IMR-90 (cell line): ENCODE measurements at regions not wholly inside any gene's neighbourhood (a gene's known extent, or its start where the extent isn't known, plus 50 kb on each side); places are given as distances from the start of the nearest gene placed in this dataset.

Source experiments
- ATAC-seq: fragments of 200-7000 bp; cut with Tn5 transposase; 2 replicates; pipeline ENCODE4 v1.9.1; 2020; ENCODE audit warnings: low read depth, mild to moderate bottlenecking, moderate library complexity
- BruUV-seq: library from RNA; stranded (reverse); fragments of 400-500 nt; replicated peaks from 2 replicates; lab custom pipeline; 2021; lab: Mats Ljungman, UMichigan
- CTCF ChIA-PET: fragments of 300-600 bp; formaldehyde crosslinking; extraction: SDS; loops from one replicate; lab custom pipeline; 2021; ENCODE audit warnings: antibody characterized with exemption; lab: Yijun Ruan, JAX
- POLR2A ChIA-PET: fragments of 300-600 bp; sonication (Branson Sonifier 250); formaldehyde crosslinking; loops from one replicate; lab custom pipeline; 2022; ENCODE audit warnings: antibody characterized with exemption; ENCODE audit not compliant: unreplicated experiment; lab: Charles Lee
- DNase-seq: peaks from one replicate; pipeline ENCODE4 v3.0.0; 2013
- H2AFZ ChIP-seq: replicated peaks from 2 replicates; pipeline ENCODE3; 2013; ENCODE audit warnings: low read length, mild to moderate bottlenecking; ENCODE audit not compliant: poor library complexity
- H2AK5ac ChIP-seq: 2 replicates; pipeline ENCODE4 v1.6.1; 2013; ENCODE audit warnings: low read depth, low read length, inconsistent platforms
- H2AK9ac ChIP-seq: replicated peaks from 2 replicates; pipeline ENCODE3; 2013; ENCODE audit warnings: mild to moderate bottlenecking, low read depth, low read length, moderate library complexity; ENCODE audit not compliant: poor library complexity
- H2BK120ac ChIP-seq: 2 replicates; pipeline ENCODE4 v1.6.1; 2013; ENCODE audit warnings: low read depth, low read length, inconsistent platforms
- H2BK15ac ChIP-seq: 3 replicates; pipeline ENCODE4 v1.6.1; 2013; ENCODE audit warnings: low read depth, low read length, inconsistent platforms
- H2BK20ac ChIP-seq: 2 replicates; pipeline ENCODE4 v1.6.1; 2013; ENCODE audit warnings: low read depth, mild to moderate bottlenecking, inconsistent platforms, low read length, moderate library complexity
- H2BK5ac ChIP-seq: 2 replicates; pipeline ENCODE4 v1.6.1; 2013; ENCODE audit warnings: mild to moderate bottlenecking, low read depth, low read length, inconsistent platforms; ENCODE audit not compliant: poor library complexity, severe bottlenecking
- H3K14ac ChIP-seq: replicated peaks from 2 replicates; pipeline ENCODE4 v1.6.1; 2013; ENCODE audit warnings: low read depth, low read length, inconsistent platforms
- H3K18ac ChIP-seq: 2 replicates; pipeline ENCODE4 v1.6.1; 2013; ENCODE audit warnings: low read depth, low read length, control low read depth
- H3K23ac ChIP-seq: 2 replicates; pipeline ENCODE4 v1.6.1; 2013; ENCODE audit warnings: low read depth, low read length, inconsistent platforms
- H3K27ac ChIP-seq: 2 replicates; pipeline ENCODE4 v1.5.1; 2013; ENCODE audit warnings: mild to moderate bottlenecking, control low read depth, low read length; ENCODE audit not compliant: insufficient read depth
- H3K27me3 ChIP-seq: 2 replicates; pipeline ENCODE4 v1.6.1; 2013; ENCODE audit warnings: low read length; ENCODE audit not compliant: control insufficient read depth, insufficient read depth
- H3K36me3 ChIP-seq: 2 replicates; pipeline ENCODE4 v1.6.1; 2013; ENCODE audit warnings: low read length, mixed read lengths; ENCODE audit not compliant: control insufficient read depth, insufficient read depth
- H3K4ac ChIP-seq: 2 replicates; pipeline ENCODE4 v1.6.1; 2013; ENCODE audit warnings: low read depth, low read length, inconsistent platforms
- H3K4me1 ChIP-seq: 2 replicates; pipeline ENCODE4 v1.6.1; 2013; ENCODE audit warnings: low read length, mixed read lengths; ENCODE audit not compliant: control insufficient read depth, insufficient read depth
- H3K4me2 ChIP-seq: 2 replicates; pipeline ENCODE4 v1.6.1; 2013; ENCODE audit warnings: low read depth, mild to moderate bottlenecking, control low read depth, low read length, moderate library complexity
- H3K4me3 ChIP-seq: 2 replicates; pipeline ENCODE4 v1.5.1; 2013; ENCODE audit warnings: low read depth, mild to moderate bottlenecking, control low read depth, low read length, moderate library complexity; ENCODE audit not compliant: insufficient read depth
- H3K56ac ChIP-seq: 2 replicates; pipeline ENCODE4 v1.6.1; 2013; ENCODE audit warnings: low read length, inconsistent platforms; ENCODE audit not compliant: insufficient read depth; ENCODE audit errors: extremely low read depth
- H3K79me1 ChIP-seq, 2 experiments: 2 replicates each; pipeline ENCODE4 v1.6.1; 2013; ENCODE audit warnings: low read length in 2 of 2, inconsistent platforms in 1 of 2, low read depth in 1 of 2
- H3K9ac ChIP-seq: 2 replicates; pipeline ENCODE4 v1.6.1; 2013; ENCODE audit warnings: low read depth, low read length, control low read depth
- H3K9me1 ChIP-seq: 2 replicates; pipeline ENCODE4 v1.6.1; 2013; ENCODE audit warnings: low read length, inconsistent platforms; ENCODE audit not compliant: insufficient read depth
- H3K9me3 ChIP-seq: 2 replicates; pipeline ENCODE4 v1.6.1; 2013; ENCODE audit warnings: low read length; ENCODE audit not compliant: control insufficient read depth, insufficient read depth
- H4K20me1 ChIP-seq: 2 replicates; pipeline ENCODE4 v1.6.1; 2013; ENCODE audit warnings: low read length, inconsistent platforms; ENCODE audit not compliant: insufficient read depth
- H4K5ac ChIP-seq: 2 replicates; pipeline ENCODE4 v1.6.1; 2013; ENCODE audit warnings: mild to moderate bottlenecking, low read depth, low read length, control low read depth
- H4K8ac ChIP-seq, 2 experiments: 2 replicates each; pipeline ENCODE4 v1.6.1; 2013; ENCODE audit warnings: low read depth in 2 of 2, low read length in 2 of 2, control low read depth in 1 of 2, inconsistent platforms in 1 of 2
- H4K91ac ChIP-seq: 2 replicates; pipeline ENCODE4 v1.6.1; 2013; ENCODE audit warnings: low read depth, low read length, inconsistent platforms; ENCODE audit not compliant: insufficient read depth
- CTCF ChIP-seq: conservative IDR thresholded peaks from 2 replicates; pipeline ENCODE4 v1.5.1; 2012; ENCODE audit warnings: mild to moderate bottlenecking, low read depth, low read length, improper control_type of control experiment
- MXI1 ChIP-seq: IDR thresholded peaks from 2 replicates; pipeline ENCODE4 v1.6.1; 2012; ENCODE audit warnings: low read depth, mild to moderate bottlenecking, low read length, moderate library complexity, borderline replicate concordance
- POLR2A ChIP-seq: IDR thresholded peaks from 2 replicates; pipeline ENCODE4 v1.6.1; 2012; ENCODE audit warnings: mild to moderate bottlenecking, low read depth, low read length
- WGBS, 2 experiments: methylation state at CpG; one replicate each; pipeline versions ENCODE4 v1.1.5 to v1.1.7; 2013; ENCODE audit warnings: missing lambda C conversion rate in 2 of 2; ENCODE audit not compliant: insufficient read length in 1 of 2; ENCODE audit errors: extremely low coverage in 2 of 2; 5-methylcytosine and 5-hydroxymethylcytosine counted together
- dilution Hi-C: fragments of 300-500 bp; cut with HindIII; formaldehyde crosslinking; loops from one replicate; pipeline ENCODE4 v1.14.3; 2018; ENCODE audit warnings: low sequenced_read_pairs; ENCODE audit not compliant: unreplicated experiment
- in situ Hi-C: fragments of 300-500 bp; cut with MboI; formaldehyde crosslinking; loops from 3 replicates; pipeline ENCODE4 v1.14.3; 2019; ENCODE audit warnings: low sequenced_read_pairs, inconsistent platforms, mixed read lengths
- intact Hi-C: fragments of 100-400 bp; cut with micrococcal nuclease; formaldehyde crosslinking; loops from 2 replicates; pipeline ENCODE4 v1.10.0; 2022

- in situ Hi-C loops (no loop called here), dilution Hi-C loops (no loop called here), intact Hi-C loops (no loop called here)
- ATAC-seq (no peak), DNase-seq (no peak)
- Histone ChIP-seq H3K36me3 (no peaks in the 10 kb centered on the region), H2AFZ (no peak overlapping the region), H3K27ac (peak overlapping the region; percentile 96), H3K23ac (peak overlapping the region; percentile 89), H3K4me1 (peaks cover 33% of the 10 kb centered on the region), H3K14ac (peak overlapping the region; percentile 91), H4K20me1 (peaks cover 3% of the 10 kb centered on the region; the same call in 1 of the 2 replicates), H3K4ac (peak overlapping the region; percentile 86), H3K9me3 (no peaks in the 10 kb centered on the region), H3K79me1 (peaks cover 0 to 3% of the 10 kb centered on the region in 2 experiments; a peak in 1 of 4 replicates), H3K9ac (peak overlapping the region; percentile 22; the same call in 1 of the 2 replicates), H4K8ac (peak overlapping the region; percentile 51 to 90; a peak in 3 of 4 replicates), H4K5ac (peak overlapping the region; percentile 89), H3K4me3 (no peak overlapping the region), H2BK5ac (peak overlapping the region; percentile 92), H2BK20ac (peak overlapping the region; percentile 98), H2BK120ac (peak overlapping the region; percentile 94), H3K9me1 (peaks cover 25% of the 10 kb centered on the region), H2AK9ac (peak overlapping the region; percentile 66), H3K4me2 (0 out of 2 replicates have a peak overlapping the region, but pooled peaks have one; percentile 34), H4K91ac (peak overlapping the region; percentile 86), H2BK15ac (peak overlapping the region; percentile 83; the same call in 2 of the 3 replicates), H3K18ac (peak overlapping the region; percentile 97), H2AK5ac (peak overlapping the region; percentile 94), H3K27me3 (no peaks in the 10 kb centered on the region), H3K56ac (peak overlapping the region; percentile 90)
- 81% methylated on average over 9 of the region's 13 CpGs; no CpG with 5 or more reads in 1 of the 2 experiments for WGBS, 2 experiments
- ChIA-PET POLR2A (no interaction called here), CTCF (interaction anchor here (0.6 to 0.8 kb wide), 2 partner anchors 13 to 60 kb away, joined by 4 read pairs; partner anchors contain the start of gene IL6)
- TF ChIP-seq POLR2A (no peak), MXI1 (no peak), CTCF (no peak)
- no TSS peak for BruUV-seq
These were observed 59.8 kb upstream of the IL6 start for GRCh38 chr7:22667187-22667561.
